ENCODE measurements at regions not wholly inside any gene's neighbourhood (a gene's known extent, or its start where the extent isn't known, plus 50 kb on each side); places are given as distances from the start of the nearest gene placed in this dataset.

- TF ChIP-seq E2F5 (CRISPR knock-in tag; conservative IDR thresholded peaks at IDR 0.05) (no peak), BCL6 (CRISPR knock-in tag; IDR thresholded peaks at IDR 0.05) (peak; percentile 50), ZBTB37 (CRISPR knock-in tag; IDR thresholded peaks at IDR 0.05) (no peak), TBX2 (CRISPR knock-in tag; IDR thresholded peaks at IDR 0.05; ENCODE audit: borderline replicate concordance) (no peak; the same call in none of the 2 replicates), NFATC3 (CRISPR knock-in tag; IDR thresholded peaks at IDR 0.05) (no peak), HDAC2 (CRISPR knock-in tag; IDR thresholded peaks at IDR 0.05) (peak; percentile 37; the same call in 1 of the 2 replicates), ZNF713 (CRISPR knock-in tag; IDR thresholded peaks at IDR 0.05) (no peak), ESRRA (CRISPR knock-in tag; IDR thresholded peaks at IDR 0.05; ENCODE audit: low read depth) (no peak), THAP7 (CRISPR knock-in tag; IDR thresholded peaks at IDR 0.05) (peak; percentile 42; the same call in 1 of the 2 replicates), ZNF547 (CRISPR knock-in tag; IDR thresholded peaks at IDR 0.05) (peak; percentile 78; the same call in 1 of the 2 replicates), TCF7L2 (IDR thresholded peaks at IDR 0.05; ENCODE audit: low read depth, low read length) (no peak), NFIB (CRISPR knock-in tag; IDR thresholded peaks at IDR 0.05; ENCODE audit: borderline replicate concordance) (no peak), ZNF121 (CRISPR knock-in tag; IDR thresholded peaks at IDR 0.05) (no peak; the same call in 1 of the 2 replicates), AHR (CRISPR knock-in tag; IDR thresholded peaks at IDR 0.05) (no peak), YEATS4 (CRISPR knock-in tag; IDR thresholded peaks at IDR 0.05; ENCODE audit: borderline replicate concordance) (no peak), PATZ1 (CRISPR knock-in tag; IDR thresholded peaks at IDR 0.05) (peak; percentile 95), ZBTB21 (CRISPR knock-in tag; IDR thresholded peaks at IDR 0.05) (no peak), CREB1 (IDR thresholded peaks at IDR 0.05) (no peak), CREB1 (CRISPR knock-in tag; IDR thresholded peaks at IDR 0.05) (no peak), U2AF1 (optimal IDR thresholded peaks at IDR 0.05; ENCODE audit: low read depth, low read length) (no peak), ZNF552 (CRISPR knock-in tag; IDR thresholded peaks at IDR 0.05; ENCODE audit: borderline replicate concordance) (no peak), CREM (IDR thresholded peaks at IDR 0.05) (no peak), CREM (CRISPR knock-in tag; IDR thresholded peaks at IDR 0.05) (no peak), ATRX (CRISPR knock-in tag; IDR thresholded peaks at IDR 0.05; ENCODE audit: borderline replicate concordance) (no peak), CCDC6 (CRISPR knock-in tag; IDR thresholded peaks at IDR 0.05) (peak; percentile 78; the same call in 1 of the 2 replicates), DPF2 (CRISPR knock-in tag; IDR thresholded peaks at IDR 0.05; ENCODE audit: borderline replicate concordance, low read depth) (no peak), KAT8 (CRISPR knock-in tag; IDR thresholded peaks at IDR 0.05) (no peak), GATAD1 (CRISPR knock-in tag; IDR thresholded peaks at IDR 0.05) (no peak), ZKSCAN5 (CRISPR knock-in tag; IDR thresholded peaks at IDR 0.05) (no peak)
Measured at GRCh38 chr16:85523602-85524364, 89.3 kb upstream of the GSE1 start (continued).
